GM21717 (cell line): ENCODE measurements at regions not wholly inside any gene's neighbourhood (a gene's known extent, or its start where the extent isn't known, plus 50 kb on each side); places are given as distances from the start of the nearest gene placed in this dataset.

Experiments used
- ATAC-seq: cut with Tn5 transposase; IDR thresholded peaks from one replicate; pipeline ENCODE4 v1.9.1; 2021; ENCODE audit warnings: mild to moderate bottlenecking, moderate library complexity; ENCODE audit not compliant: unreplicated experiment

- no peak for ATAC-seq
Measured at GRCh38 chr13:24107955-24108614, 52.4 kb upstream of the SPATA13 start.

GRCh38 chr13:24108615-24108965 is 51.9 kb upstream of the SPATA13 start:
- no peak for ATAC-seq

- no peak for ATAC-seq
Measured at GRCh38 chr13:24110011-24110410, 50.5 kb upstream of the SPATA13 start.
